IPS-NIHi7 (cell line): ENCODE measurements at regions not wholly inside any gene's neighbourhood (a gene's known extent, or its start where the extent isn't known, plus 50 kb on each side); places are given as distances from the start of the nearest gene placed in this dataset.

Source experiments
- DNase-seq: peaks from one replicate; pipeline ENCODE4 v3.0.0; 2012; ENCODE audit warnings: mixed read lengths; ENCODE audit errors: extremely low spot score

DNA sequence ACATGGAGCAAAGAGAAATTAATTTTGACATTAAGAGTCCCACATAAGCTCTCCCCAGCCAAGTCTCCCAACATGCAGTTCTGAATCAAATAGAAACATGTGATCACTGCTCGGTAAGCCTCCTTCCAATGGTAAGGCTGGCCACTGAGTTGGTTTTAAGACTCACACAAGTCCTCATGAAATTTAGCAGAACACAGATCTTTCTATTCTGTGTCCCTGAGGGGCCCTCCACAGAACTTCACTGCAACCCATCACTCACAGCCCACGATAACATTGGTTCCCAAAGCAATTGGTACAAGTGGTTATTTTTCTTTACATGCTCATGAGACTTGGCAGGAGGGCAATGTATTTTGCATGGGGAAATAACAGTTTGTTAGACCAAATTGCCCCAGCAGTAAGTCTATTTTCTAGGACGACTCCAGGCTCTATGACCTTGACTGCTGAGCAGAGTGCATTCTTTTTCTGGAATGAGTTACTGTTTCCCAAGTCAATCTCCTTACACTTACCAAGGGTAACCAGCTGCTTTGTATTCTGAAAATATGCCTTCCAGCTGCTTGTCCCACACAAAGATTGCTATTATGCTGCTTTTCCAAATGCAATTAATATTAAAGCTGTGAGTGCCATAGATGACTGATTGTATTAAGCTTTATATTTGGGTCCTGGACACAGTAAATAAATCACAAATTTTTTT is 142.3 kb upstream of the TANK start:
- no peak for DNase-seq

DNA sequence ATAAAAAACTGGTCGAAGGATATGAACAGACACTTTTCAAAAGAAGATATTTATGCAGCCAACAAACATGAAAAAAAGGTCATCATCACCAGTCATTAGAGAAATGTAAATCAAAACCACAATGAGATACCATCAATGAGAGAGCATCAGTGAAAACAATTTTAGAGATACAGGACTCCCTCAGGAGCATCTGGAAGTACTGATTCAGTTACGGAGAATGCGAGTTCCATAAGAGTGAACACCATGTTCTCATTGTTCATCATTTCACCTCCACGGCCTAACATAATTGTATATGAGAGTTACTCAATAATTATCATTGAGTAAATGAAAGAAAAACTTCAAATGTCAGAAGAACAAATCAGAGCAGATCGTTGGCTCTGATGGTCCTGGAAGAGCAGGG is 140.9 kb upstream of the TANK start:
- DNase-seq = no peak

DNA sequence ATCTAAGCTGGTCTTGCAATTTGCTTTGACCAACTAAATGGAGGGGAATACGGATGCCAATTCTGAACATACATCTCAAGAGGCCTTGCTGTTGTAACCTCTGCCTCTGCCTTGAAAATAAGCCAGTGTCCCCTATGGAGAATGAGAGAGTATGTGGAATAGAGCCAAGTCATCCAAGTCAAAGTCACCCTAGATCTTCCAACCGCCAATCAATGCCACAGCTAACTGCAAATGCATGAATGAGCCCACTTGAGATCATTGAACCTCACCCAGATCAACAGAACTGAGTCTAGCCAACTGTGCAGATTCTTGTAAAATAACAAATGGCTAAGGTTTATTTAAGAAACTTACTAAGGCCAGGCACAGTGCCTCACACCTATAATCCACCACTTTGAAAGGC is 139.8 kb upstream of the TANK start:
- no peak for DNase-seq

DNA sequence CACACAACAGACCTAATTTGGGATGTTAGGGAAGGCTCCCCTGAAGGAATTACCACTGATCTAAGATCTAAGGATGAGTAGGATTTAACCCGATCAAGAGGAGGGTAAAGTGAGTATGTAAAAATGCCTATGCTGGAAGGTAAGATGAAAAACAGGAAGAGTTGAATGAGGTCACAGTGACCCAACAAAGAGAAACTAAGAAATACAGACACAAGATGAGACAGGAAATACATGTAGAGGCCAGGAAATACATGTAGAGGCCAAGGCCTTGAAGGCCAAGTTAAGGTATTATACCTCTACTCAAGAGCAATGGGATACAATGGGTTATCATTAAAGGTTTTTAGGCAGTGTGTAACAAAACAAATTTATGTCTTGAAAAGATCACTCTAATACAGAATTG is 131.6 kb upstream of the TANK start:
- no peak for DNase-seq

DNA sequence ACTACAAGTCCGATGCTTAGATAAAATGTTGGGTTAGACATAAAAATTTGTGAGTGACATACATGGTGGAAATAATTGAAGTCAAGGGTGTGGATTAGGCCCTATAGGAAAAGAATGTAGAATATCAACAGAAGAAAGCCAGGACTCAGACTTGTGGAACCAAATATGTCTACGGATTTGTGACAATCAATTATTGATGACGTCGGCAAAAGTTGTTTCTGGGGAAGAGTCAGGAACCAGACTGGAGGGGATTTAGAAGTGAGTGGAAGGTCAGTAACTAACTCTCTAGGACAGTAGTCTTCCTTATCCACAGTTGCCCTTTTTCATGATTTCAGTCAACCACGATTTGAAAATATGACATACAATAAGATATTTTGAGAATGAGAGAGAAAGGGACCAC is 130.9 kb upstream of the TANK start:
- no peak for DNase-seq

DNA sequence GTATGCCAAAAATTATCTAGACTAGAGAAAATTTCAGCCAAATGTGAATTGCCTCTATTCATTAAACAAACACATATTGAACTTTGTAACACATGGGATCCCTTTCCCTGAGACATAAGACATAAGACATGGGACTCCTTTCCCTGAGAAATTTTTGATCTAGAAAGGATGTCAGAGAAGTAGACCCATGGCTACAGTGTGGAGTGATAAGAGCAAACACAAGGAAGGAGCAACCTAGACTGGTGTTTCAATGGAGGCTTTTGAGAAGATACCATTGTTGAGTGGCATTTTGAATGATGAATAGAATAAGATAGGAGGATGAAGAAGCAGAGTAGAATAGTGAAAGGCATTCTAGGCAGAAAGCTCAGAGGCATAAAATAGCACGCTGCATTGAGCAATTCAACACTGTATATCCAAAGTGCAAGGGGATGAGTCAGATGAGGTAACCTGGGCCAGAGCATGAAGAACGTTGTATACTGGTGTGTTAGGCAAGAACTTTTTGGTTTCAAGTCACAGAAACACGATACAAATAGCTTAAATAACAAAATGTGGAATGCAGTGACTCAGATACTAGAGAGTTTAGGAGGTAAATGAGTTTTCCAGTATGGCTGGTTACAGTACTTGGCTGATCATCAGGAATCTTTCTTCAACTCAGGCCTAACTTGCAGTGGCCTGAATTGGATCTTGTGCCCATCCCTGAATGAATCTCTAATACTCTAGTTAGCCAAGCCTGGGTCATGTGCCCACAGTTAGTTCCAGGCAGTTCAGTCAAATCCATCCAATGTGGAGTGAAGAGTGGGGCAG is 129.8 kb upstream of the TANK start:
- DNase-seq = no peak

DNA sequence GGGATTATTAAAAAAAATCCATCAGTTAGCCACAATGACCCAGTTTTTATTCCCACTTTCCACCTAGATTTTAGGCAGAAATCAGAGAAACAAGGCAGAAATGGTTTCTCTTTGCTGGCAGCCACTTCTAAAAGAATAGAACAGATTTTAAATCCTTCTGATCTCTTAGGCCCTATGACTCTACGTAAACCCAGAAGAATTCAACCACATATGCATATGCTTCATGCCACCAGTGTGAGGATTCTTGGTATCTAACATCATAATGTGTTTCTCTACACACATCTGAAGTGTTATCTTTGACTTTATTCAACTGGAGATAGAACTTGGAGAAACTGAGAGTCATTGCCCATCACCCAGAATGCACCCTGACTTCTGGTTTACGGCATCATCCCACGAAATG is 128.7 kb upstream of the TANK start:
- DNase-seq = no peak

DNA sequence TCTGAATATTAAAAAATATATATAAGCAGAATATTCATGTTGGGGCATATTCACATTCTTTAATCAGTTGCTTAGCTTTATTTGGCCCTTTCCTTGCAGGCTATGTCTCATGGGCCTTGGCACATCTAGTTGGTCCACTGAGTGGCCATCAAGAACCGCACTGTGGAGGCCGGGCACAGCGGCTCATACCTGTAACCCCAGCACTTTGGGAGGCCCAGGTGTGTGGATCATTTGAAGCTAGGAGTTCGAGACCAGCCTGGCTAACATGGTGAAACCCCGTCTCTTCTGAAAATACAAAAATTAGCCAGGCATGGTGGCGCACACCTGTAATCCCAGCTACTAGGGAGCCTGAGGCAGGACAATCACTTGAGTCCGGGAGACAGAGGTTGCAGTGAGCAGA is 127.6 kb upstream of the TANK start:
- no peak for DNase-seq

DNA sequence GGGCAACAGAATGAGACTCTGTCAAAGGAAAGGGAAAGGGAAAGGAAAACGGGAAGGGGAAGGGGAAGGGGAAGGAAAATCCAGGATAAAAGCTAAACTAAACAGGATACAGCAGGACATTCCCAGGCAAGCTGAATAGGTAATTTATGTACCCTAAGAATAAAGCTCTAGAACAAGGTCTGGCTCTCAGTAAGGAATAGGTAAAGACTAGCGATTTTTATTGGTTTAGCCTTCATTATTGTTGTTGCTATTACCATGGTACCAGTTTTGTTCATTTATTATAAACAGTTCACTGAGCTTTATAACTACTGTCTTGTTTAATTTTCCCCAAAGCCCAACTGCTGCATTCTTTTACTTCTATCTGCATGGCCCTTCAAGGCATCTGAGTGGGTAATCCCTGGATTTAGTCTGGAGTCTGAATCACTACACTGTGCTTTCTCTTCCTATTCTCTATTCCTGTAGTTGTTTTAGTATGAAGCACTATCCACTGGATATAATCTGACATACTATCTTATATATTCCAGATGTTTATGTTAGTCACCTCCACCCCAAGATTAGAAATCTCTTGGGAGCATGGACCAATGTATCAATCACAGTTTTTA is 127.1 kb upstream of the TANK start:
- DNase-seq = no peak

DNA sequence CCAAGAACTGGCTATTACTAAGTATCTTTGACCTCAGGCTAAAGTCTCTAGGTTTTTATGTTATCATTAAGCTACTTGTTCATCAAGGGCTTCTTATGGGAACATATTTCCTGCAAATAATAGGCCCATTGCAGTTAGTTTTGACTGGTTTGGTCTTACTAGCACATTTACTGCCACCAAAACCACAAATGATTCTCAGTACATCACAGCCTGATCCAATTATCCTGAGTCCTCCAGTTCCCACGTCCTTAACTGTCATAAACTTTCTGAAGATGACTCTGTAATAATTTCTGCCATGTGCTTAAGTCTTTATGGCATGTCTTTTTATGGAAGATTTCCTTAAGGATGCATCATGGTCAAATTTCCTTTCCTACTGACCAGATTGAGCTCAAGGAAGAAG is 123.3 kb upstream of the TANK start:
- DNase-seq = no peak

DNA sequence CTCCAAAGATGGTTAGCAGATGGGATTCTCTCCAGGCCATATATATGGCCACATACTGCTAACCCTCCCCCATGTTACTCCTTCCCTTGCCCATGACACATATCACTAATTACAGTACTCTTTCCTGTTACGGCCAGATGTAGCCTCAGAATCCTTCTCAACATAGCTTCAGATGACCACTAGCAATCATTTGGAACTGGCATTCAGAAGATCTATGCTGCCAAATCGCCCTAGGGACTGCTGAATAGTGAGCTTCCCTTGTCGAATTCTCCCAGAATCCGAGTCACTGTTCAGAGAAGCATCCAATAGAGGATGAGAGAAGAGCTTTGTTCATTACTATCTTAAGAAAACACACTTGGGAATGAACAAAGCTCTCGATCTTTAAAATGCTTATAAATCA is 121.2 kb upstream of the TANK start:
- DNase-seq = no peak

DNA sequence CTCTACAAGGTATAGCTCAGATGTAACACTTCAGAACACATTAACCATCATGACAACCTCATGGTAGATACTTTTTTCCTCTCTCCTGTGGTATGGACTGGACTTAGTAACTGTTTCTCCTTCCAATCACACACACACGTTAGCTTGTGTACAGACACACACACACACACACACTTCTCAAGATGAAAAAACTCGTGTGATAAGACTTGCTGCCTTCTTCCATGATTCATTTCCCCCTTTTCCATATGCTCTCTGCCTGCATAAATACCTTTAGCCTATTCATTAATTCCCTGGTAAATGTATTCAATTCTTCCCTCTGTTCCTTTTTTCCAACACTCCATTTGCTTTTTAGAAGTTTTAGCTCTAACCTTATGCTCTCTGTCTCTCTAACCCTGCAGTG is 118.9 kb upstream of the TANK start:
- DNase-seq = no peak

DNA sequence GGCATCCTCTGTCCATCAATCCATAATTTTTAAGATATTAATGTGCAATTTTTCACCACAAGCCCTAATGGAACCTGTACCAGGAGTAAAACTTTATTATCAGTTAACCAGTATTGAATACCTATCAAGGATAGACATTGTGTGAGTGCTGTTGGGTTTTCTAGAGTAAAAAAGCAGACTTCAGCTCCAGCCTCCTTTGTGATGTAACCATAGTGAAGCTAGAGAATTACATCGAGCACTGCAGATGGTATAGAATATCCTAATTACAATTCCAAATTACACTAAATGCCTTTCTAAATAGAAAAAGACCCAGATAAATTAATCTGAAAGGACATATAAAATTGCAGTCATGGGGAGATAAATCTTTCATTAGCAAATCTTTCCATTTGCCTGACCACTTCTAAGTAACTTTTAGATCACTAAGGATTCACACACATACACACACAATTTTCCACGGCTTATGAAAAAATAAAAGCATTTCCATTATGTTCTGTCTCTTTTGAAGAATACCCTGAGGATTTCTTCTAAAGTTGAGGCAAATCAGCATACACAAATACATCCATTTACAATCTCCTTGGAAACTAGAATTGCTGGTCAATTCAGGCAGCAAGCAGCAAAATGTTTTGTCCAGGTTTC is 117.1 kb upstream of the TANK start:
- no peak for DNase-seq

DNA sequence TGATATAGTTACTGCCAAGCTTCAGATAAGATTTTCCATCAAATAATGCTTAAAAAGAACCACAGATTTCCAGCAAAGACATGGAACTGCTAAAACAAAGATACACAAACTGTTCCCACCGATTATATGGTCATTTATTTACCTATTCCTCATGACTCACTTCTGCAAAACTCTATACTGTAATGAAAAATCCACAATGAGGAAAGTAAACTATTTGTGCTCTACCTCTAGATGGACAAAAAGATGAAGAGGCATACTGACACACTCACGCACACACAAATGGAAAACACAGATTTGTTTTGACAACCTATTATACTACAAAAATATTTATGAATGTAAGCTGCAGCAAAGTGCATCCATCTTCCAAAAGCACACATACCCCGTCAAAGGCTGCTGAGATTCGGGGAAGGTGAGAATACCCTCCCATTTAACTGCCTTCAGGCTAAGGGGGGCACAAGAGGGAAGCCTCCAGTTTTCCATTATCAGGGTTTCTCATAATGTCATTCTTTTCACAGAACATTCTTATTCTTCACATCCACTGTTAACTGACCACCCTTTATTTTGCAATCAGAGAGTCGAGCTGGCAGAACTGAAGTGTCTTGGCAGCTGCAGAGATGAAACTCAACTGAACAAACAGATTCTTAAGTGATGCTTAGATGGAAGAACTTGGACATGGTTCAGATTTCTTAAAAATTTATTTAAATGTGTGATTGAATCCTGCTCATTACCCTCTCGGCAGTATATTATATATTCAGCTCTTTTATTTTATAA is 115.9 kb upstream of the TANK start:
- DNase-seq = no peak

DNA sequence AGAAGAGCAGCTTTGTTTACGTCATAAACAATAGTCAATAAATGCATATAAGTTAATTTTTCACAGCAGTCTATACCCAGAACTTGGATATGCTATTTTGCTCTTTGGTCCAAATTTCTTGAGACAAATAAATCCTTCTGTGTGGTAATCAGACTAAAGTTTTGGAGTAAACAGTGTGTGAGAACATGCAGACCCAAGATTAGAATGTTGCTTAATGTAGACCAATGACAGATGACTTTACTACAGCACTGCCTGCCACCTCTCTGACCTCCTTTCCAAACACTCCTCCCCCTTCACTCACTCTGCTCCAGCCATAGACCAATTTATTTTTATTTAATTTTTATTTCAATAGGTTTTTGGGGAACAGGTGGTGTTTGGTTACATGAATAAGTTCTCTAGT is 115.3 kb upstream of the TANK start:
- no peak for DNase-seq

DNA sequence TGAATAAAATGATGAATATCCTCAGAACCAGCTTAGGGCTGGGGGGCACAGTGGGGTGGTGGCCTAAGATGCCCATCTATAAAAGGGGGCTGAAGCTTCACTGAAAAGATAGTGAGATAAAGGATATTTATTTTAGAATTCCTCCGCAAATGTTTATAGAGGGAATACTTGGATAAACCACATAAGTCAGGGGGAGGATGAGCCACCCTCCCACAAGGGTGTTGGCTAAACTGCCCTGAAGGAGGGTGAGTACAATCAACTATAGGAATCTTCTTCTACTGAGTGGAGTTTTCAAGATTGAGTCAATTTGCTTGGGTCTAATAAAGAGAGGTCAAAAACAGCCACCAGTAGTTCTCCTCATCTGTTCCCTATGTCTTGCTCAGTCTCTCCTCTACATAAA is 114.5 kb upstream of the TANK start:
- no peak for DNase-seq

DNA sequence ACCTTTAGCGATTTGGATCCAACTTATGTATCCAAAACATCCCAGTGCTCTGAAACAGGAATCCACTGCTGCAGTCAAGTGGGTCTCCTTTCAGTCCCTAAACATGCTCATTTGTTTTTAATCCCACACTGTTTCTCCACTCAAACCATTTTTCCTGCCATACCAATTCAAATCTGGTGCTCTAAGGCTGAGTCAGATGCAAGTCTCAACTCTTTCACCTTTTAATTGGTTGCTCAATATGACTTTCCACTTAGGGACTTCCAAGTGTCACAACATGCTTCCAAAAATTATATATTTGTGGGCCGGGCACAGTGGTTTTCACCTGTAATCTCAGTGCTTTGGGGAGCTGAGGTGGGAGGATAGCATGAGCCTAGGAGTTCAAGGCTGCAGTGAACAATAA is 113.4 kb upstream of the TANK start:
- DNase-seq = no peak

DNA sequence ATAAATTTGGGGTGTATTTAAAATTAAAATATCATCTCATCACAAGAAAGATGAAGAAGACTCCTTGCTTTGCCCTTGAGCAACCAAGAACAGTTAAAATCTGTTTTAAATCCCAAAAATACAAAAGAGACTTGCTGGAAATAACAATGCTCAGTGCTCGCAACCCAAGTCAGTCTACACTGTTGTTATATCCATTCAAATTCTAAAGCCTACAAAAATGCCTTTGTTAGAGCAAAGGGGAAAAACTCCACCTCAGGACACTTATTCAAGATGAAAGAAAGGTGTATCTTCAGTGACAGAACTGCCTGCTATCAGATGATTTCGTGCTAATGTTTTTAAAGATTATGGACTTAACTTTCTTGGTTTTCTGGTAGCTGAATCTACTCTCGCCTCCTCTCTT is 111.9 kb upstream of the TANK start:
- no peak for DNase-seq

DNA sequence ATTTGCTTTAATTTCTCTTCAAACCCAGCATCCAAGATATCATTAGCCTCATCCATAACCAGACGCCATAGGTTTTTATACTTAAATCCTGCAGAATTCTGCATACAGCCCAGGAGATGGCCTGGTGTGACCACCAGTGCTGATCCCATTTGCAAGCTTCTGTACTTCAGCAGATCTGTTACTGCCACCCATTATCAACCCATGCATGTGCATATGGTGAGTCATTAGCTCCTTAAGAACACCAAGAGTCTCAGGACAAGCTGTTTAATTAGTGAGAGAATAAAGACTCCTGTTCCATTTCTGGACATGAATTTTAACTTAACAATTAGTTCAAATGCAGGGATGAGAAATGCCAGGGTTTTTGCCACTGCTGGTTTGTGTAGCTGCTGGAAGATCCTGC is 110.7 kb upstream of the TANK start:
- DNase-seq = no peak

DNA sequence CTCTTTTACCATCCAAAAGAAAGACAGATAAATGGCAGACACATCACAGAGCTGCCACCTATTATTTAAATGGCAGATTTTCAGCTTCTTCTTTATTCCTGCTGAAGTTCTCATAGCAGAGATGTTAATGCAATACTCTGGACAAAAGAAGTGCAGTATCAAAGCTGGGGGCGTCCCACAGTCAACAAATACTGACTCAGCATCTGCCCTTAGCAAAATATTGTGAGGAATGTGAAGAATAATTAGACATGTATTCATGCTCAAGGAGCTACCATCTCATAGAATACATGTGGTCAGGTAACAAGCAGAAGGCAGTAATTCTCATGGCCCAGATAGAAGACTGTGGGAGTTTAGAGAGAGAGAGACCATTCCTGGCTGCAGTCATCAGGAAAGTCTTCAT is 108.0 kb upstream of the TANK start:
- no peak for DNase-seq

DNA sequence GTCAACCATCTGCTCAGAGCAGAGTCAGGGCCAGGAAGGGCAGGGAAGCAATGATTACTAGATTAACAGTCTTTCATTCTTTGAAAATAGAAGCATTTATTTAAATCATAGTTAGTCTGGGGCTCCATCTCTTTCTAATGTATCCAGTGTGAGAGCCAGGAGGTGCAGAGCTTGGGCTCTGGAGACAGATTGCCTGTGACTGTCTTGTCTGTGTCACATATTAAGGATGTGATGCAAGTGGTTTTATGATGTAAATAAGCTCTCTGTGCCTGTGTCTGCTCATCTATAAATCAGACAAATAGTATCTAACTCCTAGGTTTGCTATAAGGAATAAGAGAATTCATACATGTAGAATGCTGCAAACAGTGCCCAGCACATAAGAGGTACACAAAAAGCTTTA is 104.9 kb upstream of the TANK start:
- no peak for DNase-seq

DNA sequence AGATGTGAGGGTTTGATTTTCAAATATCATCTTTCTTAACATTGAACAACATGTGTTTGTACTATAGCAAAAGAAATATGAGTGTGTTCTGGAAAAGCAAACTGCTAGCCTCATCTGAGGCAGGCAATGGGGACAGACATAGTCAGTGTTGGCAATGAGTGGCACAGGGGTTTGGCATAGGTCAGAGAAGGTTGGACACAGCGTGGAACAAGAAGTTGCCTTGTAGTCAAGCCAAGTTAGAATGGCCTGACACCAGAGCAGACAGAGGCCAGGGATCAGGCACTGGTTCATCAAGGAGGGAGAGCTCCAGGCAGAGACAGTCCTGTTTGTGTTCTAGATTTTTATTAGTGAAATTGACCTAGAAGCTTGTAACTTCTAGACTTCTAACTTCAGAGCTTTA is 100.8 kb upstream of the TANK start:
- no peak for DNase-seq
